ENCODE measurements at regions not wholly inside any gene's neighbourhood (a gene's known extent, or its start where the extent isn't known, plus 50 kb on each side); places are given as distances from the start of the nearest gene placed in this dataset.
"Not testable (repeated sequence)": the region's sequence is repeated elsewhere in the genome, so short reads cannot be mapped to it uniquely, and the experiment has no call there.

DNA sequence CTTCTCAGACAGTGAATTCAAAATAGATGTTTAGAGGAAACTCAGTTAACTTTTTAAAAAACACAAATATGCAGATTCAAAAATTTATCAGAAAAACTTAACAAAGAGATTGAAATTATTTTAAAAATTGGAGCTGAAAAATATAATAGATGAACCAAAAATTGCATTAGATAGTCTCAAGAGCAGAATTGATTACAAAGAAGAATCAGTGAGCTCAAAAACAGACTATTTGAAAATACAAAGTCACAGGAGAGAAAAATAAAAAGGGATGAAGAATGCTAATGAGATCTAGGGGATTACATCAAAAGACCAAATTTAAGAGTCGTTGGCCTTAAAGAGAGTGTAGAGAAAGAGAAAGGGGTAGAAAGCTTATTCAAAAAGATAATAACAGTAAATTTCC is 700.5 kb downstream of the COL12A1 start:
- Histone ChIP-seq H3K4me1 (no peaks in the 10 kb centered on the region), H3K27ac (no peak overlapping the region), H3K9me3 (peaks cover 12 to 33% of the 10 kb centered on the region in 2 donors), H3K36me3 (no peaks in the 10 kb centered on the region), H3K4me3 (no peak overlapping the region), H3K27me3 (no peaks in the 10 kb centered on the region)
- intact Hi-C loops (cut with DNase I; ENCODE audit: low total_unique reads): no loop called here
- no peak for DNase-seq (ENCODE audit: low spot score in 2 of 2)
- TF ChIP-seq POLR2AphosphoS5 (IDR thresholded peaks at IDR 0.05) (no peak), POLR2A (IDR thresholded peaks at IDR 0.05) (no peak), CTCF (IDR thresholded peaks at IDR 0.05) (no peak)

- TF ChIP-seq POLR2A (IDR thresholded peaks at IDR 0.05) (no peak), POLR2AphosphoS5 (IDR thresholded peaks at IDR 0.05) (no peak), CTCF (IDR thresholded peaks at IDR 0.05) (no peak)
- no peaks in the 10 kb centered on the region for H3K4me1 ChIP-seq
- H3K27ac ChIP-seq: no peak overlapping the region
- intact Hi-C loops (cut with DNase I; ENCODE audit: low total_unique reads): no loop called here
- H3K4me3 ChIP-seq: no peak overlapping the region
- H3K9me3 ChIP-seq: peaks cover 12 to 28% of the 10 kb centered on the region in 2 donors
- no peaks in the 10 kb centered on the region for H3K27me3 ChIP-seq
- DNase-seq (ENCODE audit: low spot score in 2 of 2): no peak
- no peaks in the 10 kb centered on the region for H3K36me3 ChIP-seq
Measured at GRCh38 chr6:74504941-74505340, 700.9 kb downstream of the COL12A1 start.

DNA sequence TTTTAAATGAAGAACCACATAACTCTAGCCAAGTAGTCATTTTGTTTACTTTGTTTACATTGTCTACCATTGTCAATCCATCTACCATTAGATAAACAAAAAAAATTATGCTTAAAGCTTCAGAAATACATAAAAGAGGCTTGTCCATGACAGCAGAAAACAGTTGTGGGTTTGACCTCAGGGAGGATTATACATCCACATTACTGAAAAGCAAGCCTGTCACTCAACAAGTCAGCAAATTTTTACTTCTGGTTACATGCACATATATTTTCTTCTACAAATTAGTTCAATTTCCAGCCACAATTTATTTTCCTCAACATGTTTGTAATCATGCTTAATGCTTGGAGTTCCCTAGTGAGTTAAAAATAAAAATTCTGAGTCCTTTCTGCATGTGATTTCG is 713.3 kb downstream of the COL12A1 start:
- intact Hi-C loops (cut with DNase I; ENCODE audit: low total_unique reads): no loop called here
- Histone ChIP-seq H3K27me3 (no peaks in the 10 kb centered on the region), H3K4me1 (no peaks in the 10 kb centered on the region), H3K4me3 (no peak overlapping the region), H3K9me3 (no peaks in the 10 kb centered on the region), H3K27ac (no peak overlapping the region), H3K36me3 (no peaks in the 10 kb centered on the region)
- no peak for DNase-seq (ENCODE audit: low spot score in 2 of 2)
- TF ChIP-seq CTCF (IDR thresholded peaks at IDR 0.05): no peak
- TF ChIP-seq POLR2A (IDR thresholded peaks at IDR 0.05): no peak
- no peak for TF ChIP-seq POLR2AphosphoS5 (IDR thresholded peaks at IDR 0.05)

DNA sequence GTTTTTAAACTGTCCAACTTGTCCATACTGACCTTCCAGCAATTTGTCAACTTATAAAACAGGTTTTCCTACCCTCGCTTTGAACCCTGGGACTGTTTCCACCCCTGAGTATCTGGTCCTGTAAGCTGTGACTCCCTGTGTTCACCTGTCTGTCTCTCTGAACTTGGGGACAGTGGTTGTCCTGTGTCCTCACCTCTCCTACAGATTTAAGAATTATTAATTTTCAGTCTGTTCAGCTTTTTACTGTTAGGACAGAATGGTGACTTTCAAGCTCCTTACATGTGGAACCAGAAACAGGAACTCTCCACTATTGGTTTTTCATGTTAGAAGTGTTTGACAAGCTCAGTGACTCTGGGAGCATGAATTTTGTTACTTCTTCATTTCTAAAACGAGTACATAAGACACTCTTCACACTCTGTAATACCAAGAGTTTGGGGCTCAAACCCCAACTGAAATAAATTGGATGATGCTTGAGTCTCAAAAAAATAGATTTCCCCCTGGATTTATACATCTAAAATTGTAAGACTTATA is 713.9 kb downstream of the COL12A1 start:
- no peaks in the 10 kb centered on the region for H3K36me3 ChIP-seq
- no peaks in the 10 kb centered on the region for H3K9me3 ChIP-seq
- no peaks in the 10 kb centered on the region for H3K27me3 ChIP-seq
- no peak overlapping the region for H3K4me3 ChIP-seq
- H3K4me1 ChIP-seq: no peaks in the 10 kb centered on the region
- no peak overlapping the region for H3K27ac ChIP-seq
- intact Hi-C loops (cut with DNase I; ENCODE audit: low total_unique reads): no loop called here
- no peak for DNase-seq (ENCODE audit: low spot score in 2 of 2)
- no peak for TF ChIP-seq CTCF (IDR thresholded peaks at IDR 0.05)
- TF ChIP-seq POLR2A (IDR thresholded peaks at IDR 0.05): no peak
- TF ChIP-seq POLR2AphosphoS5 (IDR thresholded peaks at IDR 0.05): no peak

GRCh38 chr6:74488726-74489125 is 717.1 kb downstream of the COL12A1 start:
- H3K9me3 ChIP-seq; H3K27me3 ChIP-seq; H3K36me3 ChIP-seq; H3K4me1 ChIP-seq; intact Hi-C loops (cut with DNase I; ENCODE audit: low total_unique reads); H3K4me3 ChIP-seq; H3K27ac ChIP-seq; DNase-seq (ENCODE audit: low spot score in 2 of 2): not testable (repeated sequence)

GRCh38 chr6:74482180-74482579 is 723.7 kb downstream of the COL12A1 start:
- no peaks in the 10 kb centered on the region for H3K9me3 ChIP-seq
- intact Hi-C loops (cut with DNase I; ENCODE audit: low total_unique reads): no loop called here

More at GRCh38 chr6:74482180-74482579, 723.7 kb downstream of the COL12A1 start:
- Histone ChIP-seq H3K27ac (no peak overlapping the region), H3K4me3 (no peak overlapping the region), H3K36me3 (no peaks in the 10 kb centered on the region), H3K4me1 (no peaks in the 10 kb centered on the region), H3K27me3 (no peaks in the 10 kb centered on the region)
- TF ChIP-seq POLR2A (IDR thresholded peaks at IDR 0.05): no peak
- TF ChIP-seq POLR2AphosphoS5 (IDR thresholded peaks at IDR 0.05): no peak
- no peak for TF ChIP-seq CTCF (IDR thresholded peaks at IDR 0.05)
- DNase-seq (ENCODE audit: low spot score in 2 of 2): no peak

Measured in breast epithelium (tissue), 4 donors.